Activated naive CD8-positive, alpha-beta T cell treated with anti-CD3 and anti-CD28 coated beads for 36 hours (primary cell): ENCODE measurements at regions not wholly inside any gene's neighbourhood (a gene's known extent, or its start where the extent isn't known, plus 50 kb on each side); places are given as distances from the start of the nearest gene placed in this dataset.
"Not testable (repeated sequence)": the region's sequence is repeated elsewhere in the genome, so short reads cannot be mapped to it uniquely, and the experiment has no call there.

Source experiments
- DNase-seq: peaks from one replicate; pipeline ENCODE4 v3.0.0; 2021
- H3K27ac Mint-ChIP-seq: one replicate; pipeline ENCODE4 v1.8.0; 2022; ENCODE audit warnings: mild to moderate bottlenecking, moderate library complexity, mixed read lengths
- H3K27me3 Mint-ChIP-seq: one replicate; pipeline ENCODE4 v1.8.0; 2022; ENCODE audit warnings: mild to moderate bottlenecking, mixed read lengths
- H3K36me3 Mint-ChIP-seq: one replicate; pipeline ENCODE4 v1.8.0; 2021; ENCODE audit warnings: mild to moderate bottlenecking, mixed read lengths
- H3K4me1 Mint-ChIP-seq: one replicate; pipeline ENCODE4 v1.8.0; 2021; ENCODE audit warnings: mixed read lengths
- H3K4me3 Mint-ChIP-seq: one replicate; pipeline ENCODE4 v1.8.0; 2022; ENCODE audit warnings: mild to moderate bottlenecking, moderate library complexity, mixed read lengths
- H3K9me3 Mint-ChIP-seq: one replicate; pipeline ENCODE4 v1.8.0; 2022; ENCODE audit warnings: mixed read lengths

DNA sequence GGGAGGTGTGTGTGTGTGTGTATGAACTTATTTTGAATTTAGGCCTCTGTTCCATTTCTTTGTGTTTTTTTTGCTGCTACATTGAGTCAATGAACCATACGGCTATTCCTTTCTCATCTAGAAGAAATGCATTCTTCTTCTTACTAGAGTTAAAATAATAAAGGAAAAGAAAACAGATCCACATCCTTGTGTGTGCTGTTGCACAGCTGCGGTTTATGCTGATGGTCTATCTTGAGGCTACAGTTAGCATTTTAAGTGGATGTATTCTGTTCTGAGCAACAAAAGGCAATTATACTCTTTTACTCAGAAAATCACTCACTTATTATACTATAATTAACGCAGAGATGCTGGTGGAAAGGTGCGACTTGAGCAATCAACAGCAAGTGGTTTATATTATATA is 615.0 kb upstream of the MBL2 start:
- no peaks in the 10 kb centered on the region for H3K4me1 Mint-ChIP-seq

GRCh38 chr10:53382543-53382942 is 610.0 kb upstream of the MBL2 start:
- no peak for DNase-seq
- Mint-ChIP-seq H3K4me1 (no peaks in the 10 kb centered on the region), H3K27ac (no peak overlapping the region), H3K4me3 (no peak overlapping the region), H3K27me3 (no peaks in the 10 kb centered on the region), H3K9me3 (peaks cover 7% of the 10 kb centered on the region), H3K36me3 (no peaks in the 10 kb centered on the region)

More for the DNA sequence above, 615.0 kb upstream of the MBL2 start:
- Mint-ChIP-seq H3K36me3 (no peaks in the 10 kb centered on the region), H3K9me3 (peaks cover 4% of the 10 kb centered on the region), H3K27me3 (no peaks in the 10 kb centered on the region), H3K27ac (no peak overlapping the region), H3K4me3 (no peak overlapping the region)
- DNase-seq, result no peak

GRCh38 chr10:53379956-53380355 is 607.4 kb upstream of the MBL2 start:
- no peaks in the 10 kb centered on the region for H3K4me1 Mint-ChIP-seq

GRCh38 chr10:53370347-53370746 is 597.8 kb upstream of the MBL2 start:
- no peak overlapping the region for H3K4me3 Mint-ChIP-seq

More at GRCh38 chr10:53379956-53380355, 607.4 kb upstream of the MBL2 start:
- Mint-ChIP-seq H3K36me3 (no peaks in the 10 kb centered on the region), H3K4me3 (no peak overlapping the region), H3K27ac (no peak overlapping the region), H3K9me3 (peaks cover 6% of the 10 kb centered on the region), H3K27me3 (no peaks in the 10 kb centered on the region)
- no peak for DNase-seq

DNA sequence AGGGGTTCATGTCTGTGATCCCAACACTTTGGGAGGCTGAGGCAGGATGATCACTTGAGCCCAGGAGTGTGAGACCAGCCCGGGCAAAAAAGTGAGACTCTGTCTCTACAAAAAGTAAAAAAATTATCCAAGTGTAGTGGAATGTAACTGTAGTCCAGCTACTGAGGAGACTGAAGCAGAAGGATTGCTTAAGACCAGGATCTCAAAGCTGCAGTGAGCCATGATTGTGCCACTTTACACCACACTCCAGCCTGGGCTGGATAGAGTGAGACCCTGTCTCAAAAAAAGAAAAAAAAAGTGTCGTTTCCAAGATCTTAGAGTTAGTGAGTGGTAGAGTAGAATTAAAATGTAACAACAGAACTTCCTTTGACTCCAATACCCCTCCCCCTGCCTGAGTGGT is 589.4 kb upstream of the MBL2 start:
- no peak overlapping the region for H3K4me3 Mint-ChIP-seq

More at GRCh38 chr10:53370347-53370746, 597.8 kb upstream of the MBL2 start:
- no peaks in the 10 kb centered on the region for H3K27me3 Mint-ChIP-seq
- no peaks in the 10 kb centered on the region for H3K4me1 Mint-ChIP-seq
- H3K27ac Mint-ChIP-seq, result no peak overlapping the region
- no peaks in the 10 kb centered on the region for H3K36me3 Mint-ChIP-seq
- H3K9me3 Mint-ChIP-seq, result peaks cover 11% of the 10 kb centered on the region
- DNase-seq, result no peak

GRCh38 chr10:53361281-53361680 is 588.7 kb upstream of the MBL2 start:
- Mint-ChIP-seq H3K27me3 (no peaks in the 10 kb centered on the region), H3K9me3 (peaks cover 3% of the 10 kb centered on the region), H3K4me1 (no peaks in the 10 kb centered on the region)

More for the DNA sequence above, 589.4 kb upstream of the MBL2 start:
- Mint-ChIP-seq H3K4me1 (no peaks in the 10 kb centered on the region), H3K9me3 (peaks cover 3% of the 10 kb centered on the region), H3K27me3 (no peaks in the 10 kb centered on the region), H3K27ac (no peak overlapping the region), H3K36me3 (no peaks in the 10 kb centered on the region)
- no peak for DNase-seq

GRCh38 chr10:53358978-53359377 is 586.4 kb upstream of the MBL2 start:
- not testable (repeated sequence) for DNase-seq, H3K4me1 Mint-ChIP-seq, H3K27ac Mint-ChIP-seq, H3K36me3 Mint-ChIP-seq, H3K27me3 Mint-ChIP-seq, H3K9me3 Mint-ChIP-seq, H3K4me3 Mint-ChIP-seq

More at GRCh38 chr10:53361281-53361680, 588.7 kb upstream of the MBL2 start:
- DNase-seq, result no peak
- H3K27ac Mint-ChIP-seq, result no peak overlapping the region
- no peak overlapping the region for H3K4me3 Mint-ChIP-seq
- no peaks in the 10 kb centered on the region for H3K36me3 Mint-ChIP-seq

DNA sequence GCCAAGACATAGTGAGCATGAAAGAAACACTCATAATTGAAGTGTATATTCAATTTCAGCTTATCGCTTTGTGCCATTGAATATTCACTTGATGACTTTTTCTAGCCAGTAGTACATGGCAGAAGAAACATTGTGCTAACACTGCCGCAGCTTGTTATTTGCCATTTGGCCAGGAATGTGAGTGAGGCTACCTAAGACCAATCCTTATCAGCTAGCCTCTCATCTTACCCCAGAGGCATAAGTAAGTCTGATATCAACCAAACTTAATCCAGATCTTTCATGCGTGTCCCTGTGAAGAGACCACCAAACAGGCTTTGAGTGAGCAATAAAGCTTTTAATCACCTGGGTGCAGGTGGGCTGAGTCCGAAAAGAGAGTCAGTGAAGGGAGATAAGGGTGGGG is 586.0 kb upstream of the MBL2 start:
- no peak overlapping the region for H3K27ac Mint-ChIP-seq
- no peaks in the 10 kb centered on the region for H3K36me3 Mint-ChIP-seq
- no peak for DNase-seq
- no peaks in the 10 kb centered on the region for H3K4me1 Mint-ChIP-seq
- H3K9me3 Mint-ChIP-seq, result peaks cover 2% of the 10 kb centered on the region
- H3K27me3 Mint-ChIP-seq, result no peaks in the 10 kb centered on the region
- H3K4me3 Mint-ChIP-seq, result no peak overlapping the region

GRCh38 chr10:53357587-53357986 is 585.0 kb upstream of the MBL2 start:
- Mint-ChIP-seq H3K4me1 (no peaks in the 10 kb centered on the region), H3K27me3 (no peaks in the 10 kb centered on the region), H3K36me3 (no peaks in the 10 kb centered on the region), H3K9me3 (peaks cover 2% of the 10 kb centered on the region), H3K4me3 (no peak overlapping the region), H3K27ac (no peak overlapping the region)
- no peak for DNase-seq

- Mint-ChIP-seq H3K4me1 (no peaks in the 10 kb centered on the region), H3K36me3 (no peaks in the 10 kb centered on the region), H3K9me3 (peaks cover 2% of the 10 kb centered on the region), H3K27me3 (no peaks in the 10 kb centered on the region), H3K27ac (no peak overlapping the region), H3K4me3 (no peak overlapping the region)
- DNase-seq, result no peak
Observed at GRCh38 chr10:53356616-53357349, 584.2 kb upstream of the MBL2 start.

DNA sequence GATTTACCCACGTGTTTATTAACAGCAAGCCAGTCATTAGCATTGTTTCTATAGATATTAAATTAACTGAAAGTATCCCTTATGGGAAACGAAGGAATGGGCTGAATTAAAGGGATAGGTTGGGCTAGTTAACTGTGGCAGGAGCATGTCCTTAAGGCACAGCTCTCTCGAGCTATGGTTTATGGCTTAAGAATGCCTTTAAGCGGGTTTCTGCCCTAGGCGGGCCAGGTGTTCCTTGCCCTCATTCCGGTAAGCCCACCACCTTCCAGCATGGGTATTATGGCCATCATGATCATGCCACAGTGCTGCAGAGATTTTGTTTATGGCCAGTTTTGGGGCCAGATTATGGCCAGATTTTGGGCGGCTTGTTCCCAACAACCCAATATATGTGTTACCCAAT is 569.9 kb upstream of the MBL2 start:
- not testable (repeated sequence) for H3K4me1 Mint-ChIP-seq, H3K27ac Mint-ChIP-seq, H3K4me3 Mint-ChIP-seq, H3K27me3 Mint-ChIP-seq, DNase-seq, H3K9me3 Mint-ChIP-seq, H3K36me3 Mint-ChIP-seq

DNA sequence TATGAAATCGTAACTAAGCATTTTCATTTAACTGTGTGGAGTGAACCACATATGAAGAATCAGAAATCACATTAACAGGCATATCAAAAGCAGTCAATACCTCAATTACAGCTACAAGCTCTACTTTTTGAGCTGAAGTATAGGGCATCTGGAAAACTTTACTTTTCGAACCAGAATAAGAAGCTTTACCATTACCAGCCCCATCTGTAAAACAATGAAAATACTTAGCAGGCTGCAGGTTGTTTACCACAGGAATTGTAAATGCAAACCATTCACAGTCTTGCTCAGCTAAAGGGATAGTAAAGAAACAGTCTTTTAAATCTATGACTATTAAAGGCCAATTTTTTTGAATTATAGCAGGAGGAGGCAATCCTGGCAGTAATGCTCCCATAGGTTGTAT is 565.6 kb upstream of the MBL2 start:
- not testable (repeated sequence) for H3K4me1 Mint-ChIP-seq, DNase-seq, H3K27me3 Mint-ChIP-seq, H3K36me3 Mint-ChIP-seq, H3K27ac Mint-ChIP-seq, H3K4me3 Mint-ChIP-seq
- peaks cover 17% of the 10 kb centered on the region for H3K9me3 Mint-ChIP-seq

- not testable (repeated sequence) for DNase-seq, H3K36me3 Mint-ChIP-seq, H3K4me1 Mint-ChIP-seq, H3K4me3 Mint-ChIP-seq, H3K27ac Mint-ChIP-seq, H3K27me3 Mint-ChIP-seq
- peaks cover 19% of the 10 kb centered on the region for H3K9me3 Mint-ChIP-seq
Observed at GRCh38 chr10:53335803-53336422, 563.3 kb upstream of the MBL2 start.

DNA sequence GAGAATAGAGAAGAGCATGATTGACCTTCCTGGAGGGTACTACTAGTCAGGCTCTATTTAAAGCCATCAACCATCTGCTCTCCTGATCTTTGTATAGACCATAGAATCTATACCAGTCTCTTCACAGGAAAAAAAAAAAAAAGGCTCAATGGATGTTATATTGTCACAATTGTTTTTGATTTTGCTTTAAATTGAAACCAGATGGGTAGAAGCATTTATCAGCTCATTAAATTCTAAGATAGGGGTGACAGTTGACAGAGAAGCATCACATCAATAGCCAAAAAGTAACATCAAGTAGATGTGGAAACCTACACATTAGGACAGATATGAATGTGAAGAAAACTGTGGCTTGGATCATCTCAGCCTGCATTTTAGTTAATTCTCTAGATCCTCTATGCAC is 558.9 kb upstream of the MBL2 start:
- H3K27ac Mint-ChIP-seq, result no peak overlapping the region
- H3K36me3 Mint-ChIP-seq, result no peaks in the 10 kb centered on the region
- no peaks in the 10 kb centered on the region for H3K27me3 Mint-ChIP-seq
- no peak overlapping the region for H3K4me3 Mint-ChIP-seq
- no peaks in the 10 kb centered on the region for H3K4me1 Mint-ChIP-seq
- DNase-seq, result no peak
- H3K9me3 Mint-ChIP-seq, result peaks cover 7% of the 10 kb centered on the region

DNA sequence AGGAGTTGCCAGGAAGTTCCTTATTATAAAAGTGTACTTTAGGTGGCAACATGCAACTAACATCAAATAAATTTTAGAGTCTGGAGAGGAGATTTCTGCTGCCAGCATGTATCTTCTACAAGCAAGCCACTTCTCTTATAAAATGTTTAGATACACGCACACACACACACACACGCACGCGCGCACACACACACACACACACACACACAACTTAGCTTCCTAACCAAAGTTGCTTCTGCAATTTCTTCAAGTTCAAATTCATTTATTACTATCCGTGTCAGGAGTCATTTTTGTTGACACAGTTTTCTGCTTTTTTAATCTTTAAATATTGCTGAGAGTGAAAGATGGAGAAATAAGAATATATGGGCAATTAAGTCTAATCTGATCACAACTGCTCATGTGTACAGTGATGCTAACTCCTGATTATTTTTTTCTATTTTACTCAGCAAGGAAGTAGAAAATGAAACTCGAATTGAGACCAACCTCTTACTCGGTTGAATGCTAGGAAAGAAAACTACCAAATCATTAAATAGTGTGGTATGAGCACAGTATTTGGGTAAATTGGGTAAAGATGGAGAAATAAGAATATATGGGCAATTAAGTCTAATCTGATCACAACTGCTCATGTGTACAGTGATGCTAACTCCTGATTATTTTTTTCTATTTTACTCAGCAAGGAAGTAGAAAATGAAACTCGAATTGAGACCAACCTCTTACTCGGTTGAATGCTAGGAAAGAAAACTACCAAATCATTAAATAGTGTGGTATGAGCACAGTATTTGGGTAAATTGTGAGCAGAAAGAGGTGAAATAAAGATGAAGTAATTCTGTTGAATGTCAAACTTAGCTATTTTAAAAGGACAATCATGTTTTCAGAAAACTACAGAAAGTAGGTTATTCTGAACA is 554.1 kb upstream of the MBL2 start:
- not testable (repeated sequence) for H3K4me3 Mint-ChIP-seq, H3K27ac Mint-ChIP-seq, H3K9me3 Mint-ChIP-seq, H3K4me1 Mint-ChIP-seq, DNase-seq, H3K36me3 Mint-ChIP-seq, H3K27me3 Mint-ChIP-seq
